HG02759 (cell line): ENCODE measurements at regions not wholly inside any gene's neighbourhood (a gene's known extent, or its start where the extent isn't known, plus 50 kb on each side); places are given as distances from the start of the nearest gene placed in this dataset.
"Not testable (repeated sequence)": the region's sequence is repeated elsewhere in the genome, so short reads cannot be mapped to it uniquely, and the experiment has no call there.

ENCODE experiments used
- ATAC-seq: cut with Tn5 transposase; IDR thresholded peaks from one replicate; pipeline ENCODE4 v1.9.1; 2021; ENCODE audit warnings: mild to moderate bottlenecking, moderate library complexity; ENCODE audit not compliant: unreplicated experiment

DNA sequence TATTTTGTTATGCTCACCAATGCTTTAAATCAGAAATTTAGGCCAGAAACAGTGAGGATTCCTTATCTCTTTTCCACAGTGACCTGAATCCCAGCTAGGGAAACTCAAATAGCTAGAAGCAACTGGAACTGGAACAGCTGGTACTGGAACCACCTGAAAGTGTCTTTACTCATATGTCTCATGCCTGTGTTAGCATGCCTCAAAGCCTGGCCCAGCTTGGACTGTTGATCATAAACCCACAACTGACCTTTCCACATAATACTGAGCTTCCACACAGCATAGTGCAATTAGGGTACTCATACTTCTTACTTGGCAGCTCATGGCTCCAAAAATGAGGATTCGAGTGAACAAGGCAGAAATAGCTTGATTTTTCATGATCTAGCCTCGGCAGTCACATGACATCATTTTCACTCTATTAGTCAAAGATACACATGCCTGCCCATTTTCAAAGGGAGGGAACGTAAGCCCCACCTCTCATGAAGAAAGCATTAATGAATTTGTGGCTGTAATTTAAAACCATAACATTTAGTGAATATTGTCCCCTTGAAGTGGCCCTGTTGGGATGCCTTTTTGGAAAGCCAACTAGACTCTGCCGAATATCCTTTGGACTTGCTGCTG is 80.8 kb upstream of the ACSL1 start:
- no peak for ATAC-seq

DNA sequence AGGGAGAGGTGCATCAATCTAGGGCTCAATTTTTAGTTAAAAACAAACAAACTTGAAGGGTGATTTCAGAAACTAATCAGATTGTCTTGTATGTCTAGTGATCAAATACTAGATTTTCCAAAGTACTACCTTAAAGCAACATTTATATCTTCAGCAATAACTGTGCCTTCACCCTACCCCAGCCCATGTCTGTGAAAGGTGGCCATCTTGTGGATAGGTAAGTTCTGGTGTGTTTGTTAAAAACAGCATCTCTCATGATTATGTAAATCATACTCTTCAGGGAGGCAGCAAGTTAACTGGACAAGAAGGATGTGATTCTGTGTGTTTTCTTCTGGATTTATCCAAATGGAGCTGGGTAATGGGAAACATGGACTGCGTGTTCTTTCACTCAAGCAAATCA is 81.4 kb upstream of the ACSL1 start:
- ATAC-seq = no peak

GRCh38 chr4:184907810-184908209 is 82.0 kb upstream of the ACSL1 start:
- ATAC-seq = no peak

- no peak for ATAC-seq
Observed at GRCh38 chr4:184911310-184911709, 85.5 kb upstream of the ACSL1 start.

- no peak for ATAC-seq
Observed at GRCh38 chr4:184913356-184914143, 87.8 kb upstream of the ACSL1 start.

GRCh38 chr4:184918799-184919198 is 93.0 kb upstream of the ACSL1 start:
- ATAC-seq = not testable (repeated sequence)

DNA sequence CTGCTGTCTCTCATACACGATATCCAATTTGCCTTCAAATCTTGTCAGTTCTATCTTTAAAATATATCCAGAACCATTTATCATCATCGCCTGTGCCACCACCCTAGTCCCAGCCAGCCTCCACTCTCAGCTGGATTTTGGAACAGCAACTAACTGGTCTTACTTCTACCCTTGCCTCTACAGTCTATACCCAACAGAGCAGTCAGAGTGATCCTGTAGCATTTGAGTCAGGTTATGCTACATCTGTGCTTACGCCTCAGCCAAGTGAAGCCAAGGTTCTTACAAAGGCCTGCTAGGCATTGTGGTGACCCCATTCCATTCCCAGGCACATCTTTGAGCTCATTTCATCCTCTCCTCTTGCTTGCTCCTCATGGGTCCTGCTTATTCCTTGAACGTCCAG is 95.7 kb upstream of the ACSL1 start:
- no peak for ATAC-seq

DNA sequence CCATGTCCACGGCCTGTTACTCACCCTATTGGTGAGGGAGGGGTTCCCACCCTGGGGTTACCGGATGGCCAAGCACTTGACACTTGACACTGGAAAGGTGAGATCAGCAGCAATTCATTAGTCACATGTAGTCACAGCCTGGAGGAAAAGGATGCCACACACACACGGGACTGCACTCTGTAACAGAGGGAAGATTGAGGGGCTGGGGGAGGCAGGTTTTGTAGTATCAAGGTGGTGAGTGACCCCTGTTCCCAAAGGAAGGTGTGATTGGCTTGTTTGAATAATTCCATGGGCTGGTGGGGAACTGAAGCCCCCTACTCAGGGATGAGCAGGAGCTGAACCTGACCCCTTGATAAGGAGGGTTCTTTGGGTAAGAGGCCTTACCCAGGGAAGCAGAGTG is 96.0 kb upstream of the HELT start:
- no peak for ATAC-seq

- ATAC-seq = no peak
Observed at GRCh38 chr4:184924516-184924915, 93.8 kb upstream of the HELT start.

GRCh38 chr4:184929476-184929875 is 88.8 kb upstream of the HELT start:
- no peak for ATAC-seq

GRCh38 chr4:184930026-184930425 is 88.3 kb upstream of the HELT start:
- ATAC-seq = no peak

DNA sequence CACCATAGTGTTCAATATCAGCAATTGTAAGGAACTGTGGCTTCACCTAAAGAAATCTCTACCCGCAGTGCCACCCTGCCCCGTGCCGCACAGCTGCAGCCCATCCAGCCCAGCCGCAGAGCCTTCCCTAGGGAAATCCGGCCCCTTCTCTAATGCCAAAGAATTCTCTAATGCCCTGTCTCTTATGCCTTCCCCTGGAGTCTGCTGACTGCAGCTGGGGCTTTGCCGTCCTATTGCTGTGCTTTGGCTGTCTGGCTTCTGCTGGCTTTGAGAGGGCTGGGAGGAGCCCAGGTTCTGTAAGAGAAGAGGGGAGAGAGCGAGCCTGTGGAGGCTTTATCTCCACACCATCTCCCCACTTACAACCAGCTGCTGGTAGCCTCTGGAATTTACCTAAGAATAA is 85.9 kb upstream of the HELT start:
- no peak for ATAC-seq

- no peak for ATAC-seq
Observed at GRCh38 chr4:184933311-184933710, 85.0 kb upstream of the HELT start.

DNA sequence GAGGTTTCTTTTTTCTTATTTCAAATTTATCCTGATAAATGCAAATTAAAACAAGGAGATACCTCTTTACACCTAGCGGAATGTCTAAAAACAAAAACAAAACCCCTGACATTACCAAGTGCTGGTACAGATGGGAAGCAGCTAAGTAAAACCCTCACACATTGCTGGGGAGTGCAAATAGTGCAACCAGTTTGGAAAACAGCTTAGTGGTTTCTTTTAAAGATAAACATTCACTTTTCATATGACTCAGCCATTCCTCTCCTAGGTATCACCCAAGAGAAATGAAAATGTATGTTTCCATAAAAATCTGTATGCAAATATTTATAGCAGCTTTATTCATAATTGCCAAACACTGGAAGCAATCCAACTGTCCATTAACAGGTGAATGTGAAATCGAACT is 84.1 kb upstream of the HELT start:
- ATAC-seq = no peak

DNA sequence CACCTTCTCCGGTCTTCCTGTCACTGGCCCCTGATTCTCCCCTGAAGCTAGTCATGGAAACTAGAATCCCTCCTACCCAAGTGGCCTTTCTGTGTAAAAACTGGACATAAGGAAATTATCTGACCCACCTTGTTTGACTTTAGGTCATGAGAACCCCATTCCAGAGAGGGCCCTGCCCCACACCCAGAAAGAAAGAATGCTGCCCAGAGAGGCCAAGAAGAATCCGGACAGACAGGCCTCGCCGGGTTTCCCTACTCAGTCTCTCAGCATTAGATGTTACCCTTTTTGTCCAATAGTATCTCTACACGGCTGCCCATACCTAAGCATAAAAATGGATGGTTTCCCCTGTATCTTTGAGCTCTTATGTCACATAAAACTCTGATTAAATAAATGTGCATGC is 83.3 kb upstream of the HELT start:
- ATAC-seq = no peak

DNA sequence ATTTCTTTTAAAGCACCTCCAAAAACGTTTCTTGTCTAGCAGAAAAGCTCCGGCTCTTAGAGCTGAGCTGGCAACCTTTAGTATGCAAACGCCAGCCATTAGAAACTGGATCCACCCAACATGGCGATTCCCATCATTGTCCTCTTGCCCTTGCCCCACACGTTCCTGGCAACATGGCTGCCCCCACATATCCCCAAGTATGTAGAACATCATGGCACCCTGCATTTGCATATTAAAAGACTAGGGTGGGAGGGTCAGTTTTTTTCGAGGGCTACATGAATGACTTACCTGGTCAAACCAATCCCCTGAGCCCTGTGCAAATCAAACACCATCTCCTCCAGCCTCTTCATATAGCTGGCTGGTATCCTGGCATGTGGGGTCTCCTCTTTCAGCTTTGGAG is 82.2 kb upstream of the HELT start:
- no peak for ATAC-seq

DNA sequence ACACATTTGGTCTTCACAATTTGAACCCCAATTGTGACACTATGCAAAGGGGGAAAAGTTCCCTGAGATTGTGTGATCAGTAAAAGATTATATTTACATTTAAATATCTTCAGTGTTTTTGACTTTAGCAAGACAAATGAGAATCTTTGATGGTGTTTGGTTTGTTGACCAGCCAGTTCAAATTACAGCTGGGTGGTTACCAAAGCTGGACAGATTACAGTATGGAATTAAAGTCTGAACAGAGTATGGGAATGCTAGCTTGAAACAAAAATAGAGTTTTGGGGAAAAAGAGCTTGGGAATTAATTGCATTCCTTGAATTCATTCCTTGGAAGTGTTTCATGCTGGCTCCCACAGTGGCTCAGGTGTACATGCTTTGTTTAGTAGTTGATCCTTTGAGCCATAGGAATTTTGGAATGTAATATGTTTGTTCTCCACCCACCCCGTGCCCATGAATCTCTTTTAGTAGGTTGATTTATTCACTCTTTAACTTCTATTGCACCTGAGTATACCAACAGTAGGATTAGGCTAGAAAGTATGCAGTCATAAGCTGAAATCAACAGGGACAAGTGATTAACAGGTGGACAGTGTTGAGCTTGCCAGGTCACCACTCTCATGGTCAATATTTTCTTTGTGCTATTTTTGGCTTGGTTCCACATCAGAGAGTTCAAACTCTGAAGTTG is 81.1 kb upstream of the HELT start:
- no peak for ATAC-seq

DNA sequence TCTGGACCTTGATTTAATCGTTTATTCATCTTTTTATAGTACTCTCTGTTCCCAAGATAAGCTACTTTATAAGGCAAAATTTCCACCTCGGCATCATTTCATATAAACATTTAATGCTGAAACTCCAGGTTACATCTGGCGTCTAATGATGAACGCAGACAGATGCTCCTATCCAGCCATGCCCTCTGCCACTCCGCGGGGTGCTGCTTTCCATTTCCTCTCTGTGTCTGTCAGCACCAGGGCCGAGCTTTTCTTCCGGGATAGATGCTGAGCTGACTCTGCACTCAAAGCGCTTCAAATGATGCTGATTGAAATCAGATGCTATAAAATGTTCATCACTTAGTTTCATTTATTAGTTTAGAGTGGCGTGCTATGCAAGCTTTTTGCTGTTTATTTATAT is 80.5 kb upstream of the HELT start:
- ATAC-seq = no peak

GRCh38 chr4:184938871-184939270 is 79.4 kb upstream of the HELT start:
- ATAC-seq = no peak

- ATAC-seq = no peak
Observed at GRCh38 chr4:184939978-184940377, 78.3 kb upstream of the HELT start.

- ATAC-seq = no peak
Observed at GRCh38 chr4:184940500-184940899, 77.8 kb upstream of the HELT start.
